Omental fat pad (tissue), 3 donors: ENCODE measurements at regions not wholly inside any gene's neighbourhood (a gene's known extent, or its start where the extent isn't known, plus 50 kb on each side); places are given as distances from the start of the nearest gene placed in this dataset.

Experiments
- ATAC-seq: fragments of 150-250 bp; one replicate; pipeline ENCODE4 v1.9.1; 2016; ENCODE audit warnings: mild to moderate bottlenecking, moderate library complexity; ENCODE audit not compliant: low FRiP score
- DNase-seq: peaks from one replicate; pipeline ENCODE4 v3.0.0-alpha.2; 2019; ENCODE audit warnings: low spot score
- TF ChIP-seq, protein P1 (sequence below), 3 donors: fragments of 450-650 bp; IDR thresholded peaks; one replicate each; pipeline ENCODE4 v1.5.1; 2016 to 2017; ENCODE audit warnings: antibody characterized with exemption in 3 of 3, mild to moderate bottlenecking in 3 of 3, moderate library complexity in 2 of 3

GRCh38 chr3:124091716-124092115, 99.8 kb upstream of the ROPN1 start:
- TF ChIP-seq, protein P1, sequence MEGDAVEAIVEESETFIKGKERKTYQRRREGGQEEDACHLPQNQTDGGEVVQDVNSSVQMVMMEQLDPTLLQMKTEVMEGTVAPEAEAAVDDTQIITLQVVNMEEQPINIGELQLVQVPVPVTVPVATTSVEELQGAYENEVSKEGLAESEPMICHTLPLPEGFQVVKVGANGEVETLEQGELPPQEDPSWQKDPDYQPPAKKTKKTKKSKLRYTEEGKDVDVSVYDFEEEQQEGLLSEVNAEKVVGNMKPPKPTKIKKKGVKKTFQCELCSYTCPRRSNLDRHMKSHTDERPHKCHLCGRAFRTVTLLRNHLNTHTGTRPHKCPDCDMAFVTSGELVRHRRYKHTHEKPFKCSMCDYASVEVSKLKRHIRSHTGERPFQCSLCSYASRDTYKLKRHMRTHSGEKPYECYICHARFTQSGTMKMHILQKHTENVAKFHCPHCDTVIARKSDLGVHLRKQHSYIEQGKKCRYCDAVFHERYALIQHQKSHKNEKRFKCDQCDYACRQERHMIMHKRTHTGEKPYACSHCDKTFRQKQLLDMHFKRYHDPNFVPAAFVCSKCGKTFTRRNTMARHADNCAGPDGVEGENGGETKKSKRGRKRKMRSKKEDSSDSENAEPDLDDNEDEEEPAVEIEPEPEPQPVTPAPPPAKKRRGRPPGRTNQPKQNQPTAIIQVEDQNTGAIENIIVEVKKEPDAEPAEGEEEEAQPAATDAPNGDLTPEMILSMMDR (IDR thresholded peaks at IDR 0.05): no peak
- ATAC-seq (no peak), DNase-seq (no peak)

DNA sequence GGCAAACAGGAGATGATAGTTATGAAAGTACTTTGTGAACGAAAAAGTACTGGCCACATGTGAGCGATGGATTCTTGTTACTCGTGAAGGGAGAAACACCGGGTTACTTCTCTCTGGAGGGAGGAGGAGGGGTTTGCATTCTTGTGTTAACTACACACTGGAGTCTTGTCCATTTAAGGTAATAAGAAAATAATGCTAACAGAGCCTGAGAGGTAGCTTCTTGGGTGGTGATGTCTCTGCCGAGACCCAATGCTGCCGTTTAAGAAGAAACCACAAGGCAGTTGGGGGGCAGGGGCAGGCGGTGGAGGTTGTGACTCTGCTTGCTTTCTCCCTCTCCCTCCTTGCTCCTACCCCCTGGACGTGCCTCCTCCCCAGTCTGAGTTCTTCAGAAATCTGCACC, 100.9 kb upstream of the ROPN1 start:
- DNase-seq: no peak
- TF ChIP-seq, protein P1 (IDR thresholded peaks at IDR 0.05): no peak
- no peak for ATAC-seq

DNA sequence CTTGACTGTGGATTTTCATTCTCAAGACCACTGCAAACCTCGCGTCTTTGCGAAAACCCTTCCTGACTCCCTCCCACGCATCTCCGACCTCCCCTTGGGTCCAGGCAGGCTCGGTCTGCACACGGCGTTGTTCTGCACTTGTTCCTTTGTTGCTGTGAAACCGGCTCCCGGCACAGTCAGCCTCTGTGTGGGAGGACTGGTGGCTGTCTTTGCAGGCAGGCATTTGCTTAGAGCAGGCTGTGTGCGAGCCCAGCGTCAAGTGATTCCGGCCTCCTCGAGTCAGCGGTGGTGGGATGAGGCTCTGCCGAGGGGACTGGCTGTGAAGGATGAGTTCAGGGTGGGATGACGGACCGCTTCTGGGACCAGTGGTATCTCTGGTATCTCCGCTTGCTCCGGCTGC, 102.6 kb upstream of the ROPN1 start:
- no peak for ATAC-seq
- TF ChIP-seq, protein P1 (IDR thresholded peaks at IDR 0.05): no peak
- no peak for DNase-seq

- TF ChIP-seq, protein P1 (IDR thresholded peaks at IDR 0.05): no peak
- ATAC-seq: no peak
Measured at GRCh38 chr3:124097362-124098131, 105.6 kb upstream of the ROPN1 start.

DNA sequence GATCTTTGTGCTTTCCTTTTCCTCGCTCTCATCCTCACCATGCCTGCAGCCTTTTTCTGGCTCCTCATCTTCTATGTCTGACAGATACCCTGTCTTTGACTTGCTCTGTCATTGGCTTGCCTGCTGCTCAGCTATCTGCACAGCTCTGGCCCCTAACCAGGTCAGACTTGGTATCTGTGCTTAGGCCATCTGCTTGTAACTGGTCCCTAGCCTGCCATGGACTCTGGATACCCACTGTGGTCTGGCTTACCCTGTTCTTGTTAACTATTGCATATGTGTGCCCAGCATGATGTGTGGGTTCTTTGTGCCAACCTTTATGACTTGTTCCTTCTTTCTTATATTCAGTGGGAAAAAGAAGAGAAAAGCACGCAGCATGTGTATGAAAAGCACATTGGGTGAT, 109.7 kb upstream of the ROPN1 start:
- ATAC-seq (no peak), DNase-seq (no peak)
- TF ChIP-seq, protein P1 (IDR thresholded peaks at IDR 0.05): no peak

More at GRCh38 chr3:124097362-124098131, 105.6 kb upstream of the ROPN1 start:
- DNase-seq: no peak

DNA sequence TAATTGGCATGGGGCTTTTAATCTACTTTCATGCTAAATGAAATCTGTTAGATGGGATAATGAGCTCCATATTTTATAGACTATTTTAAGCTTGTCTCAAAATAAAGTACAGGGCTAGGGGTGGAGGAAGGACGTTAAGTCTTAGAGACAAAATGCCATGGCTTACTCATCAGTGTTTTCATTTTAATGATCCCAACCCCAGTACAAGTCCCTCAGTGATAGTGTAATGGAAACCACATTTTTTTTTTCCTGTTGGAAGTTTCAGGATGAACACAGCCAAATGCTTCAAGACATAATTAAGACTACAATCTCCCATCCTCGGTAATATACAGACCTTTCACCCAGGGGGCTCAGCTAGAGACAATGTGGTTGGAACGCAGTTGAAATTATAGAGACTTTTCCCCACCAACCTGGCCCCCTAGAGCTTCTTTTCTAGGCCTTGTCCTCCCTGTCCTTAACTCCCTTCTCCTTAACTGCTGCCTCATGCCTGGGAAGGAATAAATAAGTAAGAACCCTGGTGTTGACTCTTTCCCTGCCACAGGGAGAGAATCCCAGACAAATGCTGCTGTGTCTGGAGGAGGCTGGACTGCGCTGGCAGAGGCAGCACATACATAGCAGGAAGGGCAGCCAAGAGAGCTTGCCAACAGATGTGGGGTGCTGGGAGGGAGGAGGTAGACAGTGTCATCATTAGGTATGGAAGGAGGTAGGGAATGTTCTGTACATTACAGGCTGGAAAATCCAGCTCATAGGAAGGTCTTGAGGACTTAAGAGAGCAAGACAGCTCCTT, 115.4 kb upstream of the ROPN1 start:
- DNase-seq (no peak), ATAC-seq (peak; percentile 67)
- TF ChIP-seq, protein P1 (IDR thresholded peaks at IDR 0.05): no peak
